Activated T-cell treated with anti-CD3 and anti-CD28 coated beads for 48 hours (primary cell): ENCODE measurements at regions not wholly inside any gene's neighbourhood (a gene's known extent, or its start where the extent isn't known, plus 50 kb on each side); places are given as distances from the start of the nearest gene placed in this dataset.
"Not testable (repeated sequence)": the region's sequence is repeated elsewhere in the genome, so short reads cannot be mapped to it uniquely, and the experiment has no call there.

Experiments
- DNase-seq: peaks from one replicate; pipeline ENCODE4 v3.0.0-alpha.2; 2020; ENCODE audit warnings: low read depth

- DNase-seq: no peak
These were observed 104.4 kb downstream of the SEC23IP start for GRCh38 chr10:119996944-119997343.

- no peak for DNase-seq
These were observed 104.9 kb downstream of the SEC23IP start for GRCh38 chr10:119997429-119997828.

- no peak for DNase-seq
These were observed 110.3 kb downstream of the SEC23IP start for GRCh38 chr10:120002785-120003184.

GRCh38 chr10:120005207-120006201 is 113.0 kb downstream of the SEC23IP start:
- DNase-seq: no peak

- DNase-seq: no peak
These were observed 114.7 kb downstream of the SEC23IP start for GRCh38 chr10:120007261-120007660.

GRCh38 chr10:120011359-120012130 is 119.0 kb downstream of the SEC23IP start:
- DNase-seq: no peak

- DNase-seq: no peak
These were observed 119.5 kb downstream of the SEC23IP start for GRCh38 chr10:120012131-120012400.

- no peak for DNase-seq
These were observed 120.0 kb downstream of the SEC23IP start for GRCh38 chr10:120012566-120012965.

- no peak for DNase-seq
These were observed 121.5 kb downstream of the SEC23IP start for GRCh38 chr10:120014031-120014430.

- DNase-seq: no peak
These were observed 122.5 kb downstream of the SEC23IP start for GRCh38 chr10:120015064-120015463.

GRCh38 chr10:120016906-120017305 is 124.4 kb downstream of the SEC23IP start:
- no peak for DNase-seq

- DNase-seq: no peak
These were observed 125.3 kb downstream of the SEC23IP start for GRCh38 chr10:120017733-120018417.

GRCh38 chr10:120018695-120019094 is 126.2 kb downstream of the SEC23IP start:
- DNase-seq: no peak

GRCh38 chr10:120019568-120019967 is 127.0 kb downstream of the SEC23IP start:
- no peak for DNase-seq

GRCh38 chr10:120022357-120022756 is 129.8 kb downstream of the SEC23IP start:
- DNase-seq: no peak

- no peak for DNase-seq
These were observed 141.7 kb downstream of the SEC23IP start for GRCh38 chr10:120034236-120034635.

GRCh38 chr10:120039046-120039445 is 146.5 kb downstream of the SEC23IP start:
- DNase-seq: no peak

- DNase-seq: no peak
These were observed 147.3 kb downstream of the SEC23IP start for GRCh38 chr10:120039826-120040225.

GRCh38 chr10:120041807-120042559 is 149.5 kb downstream of the SEC23IP start:
- DNase-seq: no peak

GRCh38 chr10:120042705-120043104 is 150.2 kb downstream of the SEC23IP start:
- DNase-seq: no peak

- DNase-seq: not testable (repeated sequence)
These were observed 154.8 kb downstream of the SEC23IP start for GRCh38 chr10:120047373-120047772.

- no peak for DNase-seq
These were observed 155.4 kb downstream of the SEC23IP start for GRCh38 chr10:120047926-120048325.
